ENCODE measurements at regions not wholly inside any gene's neighbourhood (a gene's known extent, or its start where the extent isn't known, plus 50 kb on each side); places are given as distances from the start of the nearest gene placed in this dataset.

- TF ChIP-seq, protein P1, sequence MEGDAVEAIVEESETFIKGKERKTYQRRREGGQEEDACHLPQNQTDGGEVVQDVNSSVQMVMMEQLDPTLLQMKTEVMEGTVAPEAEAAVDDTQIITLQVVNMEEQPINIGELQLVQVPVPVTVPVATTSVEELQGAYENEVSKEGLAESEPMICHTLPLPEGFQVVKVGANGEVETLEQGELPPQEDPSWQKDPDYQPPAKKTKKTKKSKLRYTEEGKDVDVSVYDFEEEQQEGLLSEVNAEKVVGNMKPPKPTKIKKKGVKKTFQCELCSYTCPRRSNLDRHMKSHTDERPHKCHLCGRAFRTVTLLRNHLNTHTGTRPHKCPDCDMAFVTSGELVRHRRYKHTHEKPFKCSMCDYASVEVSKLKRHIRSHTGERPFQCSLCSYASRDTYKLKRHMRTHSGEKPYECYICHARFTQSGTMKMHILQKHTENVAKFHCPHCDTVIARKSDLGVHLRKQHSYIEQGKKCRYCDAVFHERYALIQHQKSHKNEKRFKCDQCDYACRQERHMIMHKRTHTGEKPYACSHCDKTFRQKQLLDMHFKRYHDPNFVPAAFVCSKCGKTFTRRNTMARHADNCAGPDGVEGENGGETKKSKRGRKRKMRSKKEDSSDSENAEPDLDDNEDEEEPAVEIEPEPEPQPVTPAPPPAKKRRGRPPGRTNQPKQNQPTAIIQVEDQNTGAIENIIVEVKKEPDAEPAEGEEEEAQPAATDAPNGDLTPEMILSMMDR (IDR thresholded peaks at IDR 0.05) = no peak
- TF ChIP-seq EZH2 (IDR thresholded peaks at IDR 0.05) = no peak
Observed at GRCh38 chr6:167212713-167213005, 54.9 kb upstream of the GPR31 start.

Data from neural progenitor cell (in vitro differentiated cells).